ENCODE measurements at regions not wholly inside any gene's neighbourhood (a gene's known extent, or its start where the extent isn't known, plus 50 kb on each side); places are given as distances from the start of the nearest gene placed in this dataset.
"Not testable (repeated sequence)": the region's sequence is repeated elsewhere in the genome, so short reads cannot be mapped to it uniquely, and the experiment has no call there.

GRCh38 chr2:87610974-87611373 lies 136.9 kb upstream of the PLGLB2 start:
- not testable (repeated sequence) for DNase-seq (ENCODE audit: low read depth)

DNA sequence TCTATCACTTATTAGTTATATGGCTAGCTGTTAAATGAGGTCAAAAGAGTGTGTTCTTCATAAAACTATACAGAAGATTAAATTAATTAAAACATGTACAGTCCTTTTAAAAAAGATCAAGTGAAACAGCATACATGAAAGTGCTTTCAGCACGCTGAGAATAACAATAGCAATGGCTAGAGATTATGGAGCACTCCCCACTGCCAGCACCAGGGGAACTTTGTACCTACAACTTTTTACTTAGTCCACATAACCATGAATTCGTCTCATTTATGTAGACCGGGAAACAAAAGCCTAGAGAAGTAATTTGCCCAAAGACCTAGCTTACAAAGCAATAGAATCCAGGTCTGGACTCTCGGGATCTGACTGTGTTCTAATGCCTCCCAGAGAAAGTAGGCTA lies 136.5 kb upstream of the PLGLB2 start:
- not testable (repeated sequence) for DNase-seq (ENCODE audit: low read depth)

DNA sequence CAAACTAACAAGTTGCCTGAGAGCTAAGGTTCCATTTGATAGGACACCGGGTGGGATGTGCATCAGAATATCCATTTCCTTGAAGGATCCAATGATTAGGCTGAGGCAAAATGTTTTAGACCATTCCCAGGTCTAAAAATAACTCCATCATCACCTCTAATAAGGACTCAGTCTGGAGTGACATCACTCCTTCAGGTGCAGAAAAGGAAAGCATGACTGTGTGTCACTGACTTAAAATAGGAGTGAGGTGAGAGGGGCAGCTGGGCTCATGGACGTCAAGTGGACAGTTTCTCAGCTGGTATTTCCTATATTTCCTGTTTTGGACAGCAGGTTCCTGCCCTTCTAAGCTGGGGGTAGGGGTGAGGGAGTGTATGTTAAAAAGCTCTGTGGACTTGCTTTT lies 135.9 kb upstream of the PLGLB2 start:
- DNase-seq (ENCODE audit: low read depth) = not testable (repeated sequence)

- not testable (repeated sequence) for DNase-seq (ENCODE audit: low read depth)
These were observed 133.0 kb upstream of the PLGLB2 start for GRCh38 chr2:87614829-87615434.

- not testable (repeated sequence) for DNase-seq (ENCODE audit: low read depth)
These were observed 128.8 kb upstream of the PLGLB2 start for GRCh38 chr2:87619121-87619520.

DNA sequence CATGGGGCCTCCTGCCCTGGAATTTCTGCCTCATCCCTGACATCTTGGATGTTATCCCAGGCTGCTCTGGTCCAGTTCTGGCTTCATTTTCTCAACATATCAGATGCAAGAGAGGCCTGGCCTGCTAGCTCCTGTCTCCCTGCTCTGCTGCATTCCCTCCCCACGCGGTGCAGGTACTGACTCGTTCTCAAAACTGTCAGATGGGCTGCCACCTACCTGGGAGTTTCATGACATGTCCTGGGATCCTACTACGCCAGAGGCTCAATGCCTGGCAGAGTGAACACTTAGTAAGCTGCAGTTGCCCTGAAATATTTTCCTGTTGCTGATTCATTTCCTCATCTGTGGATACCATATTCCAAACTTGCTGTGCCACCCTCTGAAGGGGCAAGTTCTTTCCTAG lies 126.7 kb upstream of the PLGLB2 start:
- not testable (repeated sequence) for DNase-seq (ENCODE audit: low read depth)

GRCh38 chr2:87622720-87623119 lies 125.2 kb upstream of the PLGLB2 start:
- DNase-seq (ENCODE audit: low read depth) = not testable (repeated sequence)

GRCh38 chr2:87629491-87630458 lies 118.1 kb upstream of the PLGLB2 start:
- DNase-seq (ENCODE audit: low read depth) = peak; percentile 91

- not testable (repeated sequence) for DNase-seq (ENCODE audit: low read depth)
These were observed 117.0 kb upstream of the PLGLB2 start for GRCh38 chr2:87630892-87631291.

- not testable (repeated sequence) for DNase-seq (ENCODE audit: low read depth)
These were observed 116.5 kb upstream of the PLGLB2 start for GRCh38 chr2:87631402-87631801.

DNA sequence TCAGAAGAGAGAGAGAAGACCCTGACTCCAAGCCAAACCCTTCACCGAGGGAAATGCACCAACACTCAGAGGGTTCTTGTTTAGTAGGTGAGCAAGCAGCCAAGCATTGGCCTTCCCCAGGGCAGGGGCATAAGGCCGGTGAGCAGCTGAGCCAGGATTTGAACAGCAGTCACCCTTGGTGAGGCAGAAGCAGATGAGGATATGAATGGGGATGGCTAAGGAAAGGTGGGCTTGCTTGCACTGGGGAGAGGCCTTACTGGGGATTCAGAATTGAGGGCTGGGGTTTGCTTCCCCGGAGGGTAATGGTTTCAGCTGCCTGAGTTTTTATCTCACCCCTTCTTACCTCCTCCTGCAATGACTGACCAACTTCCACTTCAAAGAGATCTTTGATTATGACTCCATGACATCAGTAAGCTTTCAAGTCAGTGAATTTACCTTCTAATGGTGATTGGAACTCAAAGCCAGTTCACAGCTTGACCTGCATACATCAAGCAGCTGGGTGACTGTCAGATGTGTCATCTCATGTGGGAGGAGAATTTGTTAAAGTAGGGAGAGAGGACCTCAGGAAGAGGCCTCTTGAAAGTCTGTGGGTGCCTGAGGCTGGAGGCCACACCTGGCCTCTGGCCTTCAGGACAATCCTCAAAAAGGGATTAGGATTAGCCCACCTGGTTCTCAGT lies 114.5 kb upstream of the PLGLB2 start:
- not testable (repeated sequence) for DNase-seq (ENCODE audit: low read depth)

- not testable (repeated sequence) for DNase-seq (ENCODE audit: low read depth)
These were observed 113.8 kb upstream of the PLGLB2 start for GRCh38 chr2:87634106-87634505.

- peak; percentile 46 for DNase-seq (ENCODE audit: low read depth)
These were observed 112.8 kb upstream of the PLGLB2 start for GRCh38 chr2:87634971-87635650.

DNA sequence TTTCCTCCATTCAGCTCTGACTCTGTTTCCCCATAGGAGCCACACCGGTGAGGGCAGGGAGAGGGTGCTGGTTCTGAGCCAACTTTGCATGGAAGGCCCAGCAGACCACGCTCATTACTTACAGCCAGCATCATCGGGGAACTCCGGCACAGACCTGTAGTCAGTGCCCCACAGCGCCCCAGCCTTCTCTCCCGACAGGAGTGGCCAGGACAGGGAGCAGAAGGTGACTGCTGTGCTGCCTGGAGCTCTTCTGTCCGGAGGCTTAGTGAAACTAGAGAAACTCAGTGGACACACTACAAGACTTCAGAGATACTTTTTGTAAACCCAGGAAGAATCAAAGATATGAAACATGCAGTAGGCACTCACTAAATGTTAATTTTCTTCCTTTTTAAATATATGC lies 111.6 kb upstream of the PLGLB2 start:
- DNase-seq (ENCODE audit: low read depth) = not testable (repeated sequence)

GRCh38 chr2:87636735-87637134 lies 111.2 kb upstream of the PLGLB2 start:
- not testable (repeated sequence) for DNase-seq (ENCODE audit: low read depth)

GRCh38 chr2:87637249-87637990 lies 110.5 kb upstream of the PLGLB2 start:
- peak; percentile 33 for DNase-seq (ENCODE audit: low read depth)

DNA sequence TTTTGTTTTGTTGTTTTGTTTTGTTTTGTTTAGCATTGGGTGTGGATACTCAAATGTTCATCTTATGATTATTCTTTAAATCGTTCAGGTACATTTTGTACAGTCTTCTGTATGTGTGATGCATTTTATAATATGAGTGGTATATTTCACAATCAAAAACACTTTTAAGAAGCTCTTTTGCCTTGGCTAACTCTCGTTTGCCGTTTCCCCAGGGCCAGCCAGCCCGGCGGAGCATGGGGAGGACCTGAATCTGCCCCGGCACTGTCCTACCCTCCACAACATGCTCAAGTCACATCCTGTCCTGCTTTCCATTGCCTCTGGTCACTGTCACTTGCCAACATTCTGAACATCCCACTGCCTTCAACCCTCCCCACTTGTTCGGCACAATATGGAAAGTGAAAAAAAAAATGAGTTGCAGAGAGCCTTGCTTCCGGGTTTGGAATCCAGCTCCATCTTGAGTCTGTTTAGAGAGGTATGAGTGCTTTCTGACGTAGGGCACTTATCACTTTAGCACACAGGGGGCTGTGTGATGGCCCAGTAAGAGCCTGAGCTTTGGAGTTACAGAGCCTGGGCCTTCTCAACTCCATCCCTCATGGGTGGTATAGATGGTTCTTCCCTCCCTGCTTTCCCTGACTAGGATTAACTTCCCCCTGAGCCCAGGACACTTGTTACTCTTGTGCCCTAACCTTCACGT lies 109.6 kb upstream of the PLGLB2 start:
- not testable (repeated sequence) for DNase-seq (ENCODE audit: low read depth)

GRCh38 chr2:87638872-87639271 lies 109.0 kb upstream of the PLGLB2 start:
- DNase-seq (ENCODE audit: low read depth) = not testable (repeated sequence)

GRCh38 chr2:87639801-87640440 lies 108.0 kb upstream of the PLGLB2 start:
- DNase-seq (ENCODE audit: low read depth) = not testable (repeated sequence)

GRCh38 chr2:87640961-87641563 lies 106.8 kb upstream of the PLGLB2 start:
- DNase-seq (ENCODE audit: low read depth) = not testable (repeated sequence)
